AG20443 (cell line): ENCODE measurements at regions not wholly inside any gene's neighbourhood (a gene's known extent, or its start where the extent isn't known, plus 50 kb on each side); places are given as distances from the start of the nearest gene placed in this dataset.
"Not testable (repeated sequence)": the region's sequence is repeated elsewhere in the genome, so short reads cannot be mapped to it uniquely, and the experiment has no call there.

Experiments used
- DNase-seq: peaks from one replicate; pipeline ENCODE4 v3.0.0; 2012; ENCODE audit warnings: low spot score, mixed read lengths

DNA sequence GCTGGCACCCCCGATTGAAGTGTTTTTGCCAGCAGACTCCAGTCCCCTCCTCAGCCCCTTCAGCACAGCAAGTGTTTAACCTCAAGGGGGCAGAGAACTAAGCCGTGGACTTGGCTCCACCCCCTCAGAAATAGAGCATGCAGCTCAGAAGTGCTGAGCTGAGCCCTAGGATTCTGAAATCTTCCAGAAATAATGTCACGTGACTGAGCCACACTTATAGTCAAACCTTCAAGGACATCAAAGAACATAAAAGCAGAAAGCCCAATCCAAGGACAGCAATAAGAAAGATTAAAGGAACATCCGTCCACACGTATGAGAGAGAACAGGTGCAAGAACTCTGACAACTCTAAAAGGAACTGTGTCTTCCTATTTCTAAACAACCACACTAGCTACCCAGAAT, 317.7 kb upstream of the LRFN5 start:
- DNase-seq, result no peak

- no peak for DNase-seq
These were observed 321.4 kb upstream of the LRFN5 start for GRCh38 chr14:41285186-41285748.

- no peak for DNase-seq
These were observed 325.9 kb upstream of the LRFN5 start for GRCh38 chr14:41280745-41281144.

DNA sequence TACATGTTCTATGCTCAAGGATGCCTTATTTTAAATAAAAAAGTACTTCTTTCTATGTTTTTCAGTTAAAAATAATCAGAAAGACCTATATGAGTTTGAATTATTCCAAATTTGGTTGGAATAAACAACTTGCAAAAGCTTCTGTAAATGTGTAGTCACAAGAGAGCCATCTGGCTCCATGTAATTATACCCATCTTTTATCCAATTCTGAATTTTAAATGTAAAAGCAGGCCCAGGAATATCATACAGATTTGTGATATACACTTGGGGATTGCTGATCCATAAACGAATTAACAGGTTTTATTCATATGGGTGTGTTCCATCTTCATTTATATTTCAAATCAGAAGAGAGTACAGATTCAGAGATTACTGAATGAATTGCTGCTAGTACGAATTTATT, 329.2 kb upstream of the LRFN5 start:
- DNase-seq, result no peak

DNA sequence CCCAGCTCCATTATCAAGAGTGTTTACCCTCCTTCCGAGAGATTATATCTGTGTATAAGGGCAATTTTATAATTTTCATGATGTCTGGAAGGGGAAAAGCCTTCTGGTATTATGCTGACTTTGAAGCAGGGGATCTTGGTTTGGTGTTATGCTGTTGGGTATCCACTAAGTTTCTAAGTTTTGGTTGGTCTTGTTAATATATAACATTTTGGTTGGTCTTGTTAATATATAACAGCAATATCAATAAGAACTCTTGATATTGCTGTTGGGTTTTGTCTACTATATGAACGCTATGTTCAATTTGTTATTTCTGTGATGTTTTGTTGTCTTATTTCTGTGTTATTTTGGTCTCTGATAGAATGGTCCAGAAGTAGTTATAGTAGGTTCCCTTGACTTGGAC, 349.2 kb upstream of the LRFN5 start:
- DNase-seq, result no peak

DNA sequence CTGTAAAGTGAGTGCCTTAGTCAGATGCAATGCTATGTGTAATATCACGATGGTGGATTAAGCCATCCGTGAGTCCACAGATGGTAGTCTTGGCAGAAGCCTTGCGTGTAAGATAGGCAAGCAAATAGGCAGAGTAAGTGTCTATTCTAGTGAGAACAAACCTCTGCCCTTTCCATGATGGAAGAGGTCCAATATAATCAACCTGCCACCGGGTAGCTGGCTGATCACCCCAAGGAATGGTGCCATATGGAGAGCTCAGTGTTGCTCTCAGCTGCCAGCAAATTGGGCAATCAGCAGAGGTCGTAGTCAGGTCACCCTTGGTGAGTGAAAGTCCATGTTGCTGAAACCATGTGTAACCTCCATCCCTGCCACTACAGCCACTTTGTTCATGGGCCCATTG, 371.2 kb upstream of the LRFN5 start:
- DNase-seq, result no peak

- DNase-seq, result no peak
These were observed 376.0 kb upstream of the LRFN5 start for GRCh38 chr14:41230683-41231082.

DNA sequence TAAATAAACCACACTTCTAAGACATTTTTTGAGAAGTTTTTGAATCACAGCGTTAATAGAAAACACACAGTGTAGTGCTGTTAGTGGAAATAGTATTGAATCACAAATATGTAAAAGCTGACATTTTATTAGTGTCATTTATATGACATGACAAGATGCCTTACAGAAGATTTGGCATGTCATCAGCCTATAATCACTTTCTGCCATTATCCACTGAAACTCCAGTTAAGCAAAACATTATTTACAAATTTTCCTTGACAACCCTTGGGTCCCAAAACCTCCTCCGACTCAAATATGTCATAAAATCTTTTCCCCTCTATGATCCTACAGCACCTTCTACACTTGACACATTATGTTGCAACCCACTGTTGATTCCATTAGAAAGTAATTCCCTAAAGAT, 376.9 kb upstream of the LRFN5 start:
- no peak for DNase-seq

DNA sequence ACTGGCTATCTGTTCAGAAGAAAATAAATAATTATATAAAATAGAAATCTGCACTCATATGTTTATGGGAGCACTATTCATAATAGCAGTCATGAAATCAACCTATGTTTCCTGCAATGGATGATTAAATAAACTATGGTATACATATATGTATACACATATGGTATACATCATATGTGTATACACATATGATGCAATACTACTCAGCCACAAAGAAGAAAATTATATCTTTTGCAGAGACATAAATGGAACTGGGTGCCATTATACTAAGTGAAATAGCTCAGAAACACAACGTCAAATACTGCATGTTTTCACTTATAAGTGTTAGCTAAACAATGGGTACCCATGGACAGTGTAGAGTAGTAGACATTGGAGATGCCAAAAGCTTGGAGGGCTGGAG, 381.2 kb upstream of the LRFN5 start:
- no peak for DNase-seq

DNA sequence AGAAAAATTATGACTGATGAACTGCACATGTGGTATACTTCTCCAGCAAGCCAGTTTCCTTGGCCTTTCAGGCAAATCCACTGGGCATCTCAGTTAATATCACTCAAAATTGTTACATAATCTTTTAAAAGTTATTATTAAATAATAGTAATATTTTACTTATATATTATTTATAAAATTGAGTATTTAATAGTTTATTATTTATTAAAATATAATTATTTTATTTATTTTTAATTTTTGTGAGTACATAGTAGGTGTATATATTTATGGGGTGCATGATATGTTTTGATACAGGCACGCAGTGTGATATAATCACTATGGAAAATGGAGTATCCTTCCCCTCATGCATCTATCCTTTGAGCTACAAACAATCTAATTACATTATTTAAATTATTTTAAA, 384.1 kb upstream of the LRFN5 start:
- DNase-seq, result no peak

GRCh38 chr14:41214978-41215377, 391.7 kb upstream of the LRFN5 start:
- DNase-seq, result not testable (repeated sequence)

GRCh38 chr14:41201696-41202095, 405.0 kb upstream of the LRFN5 start:
- no peak for DNase-seq

GRCh38 chr14:41187868-41188267, 418.8 kb upstream of the LRFN5 start:
- no peak for DNase-seq

GRCh38 chr14:41171045-41171444, 435.6 kb upstream of the LRFN5 start:
- no peak for DNase-seq

DNA sequence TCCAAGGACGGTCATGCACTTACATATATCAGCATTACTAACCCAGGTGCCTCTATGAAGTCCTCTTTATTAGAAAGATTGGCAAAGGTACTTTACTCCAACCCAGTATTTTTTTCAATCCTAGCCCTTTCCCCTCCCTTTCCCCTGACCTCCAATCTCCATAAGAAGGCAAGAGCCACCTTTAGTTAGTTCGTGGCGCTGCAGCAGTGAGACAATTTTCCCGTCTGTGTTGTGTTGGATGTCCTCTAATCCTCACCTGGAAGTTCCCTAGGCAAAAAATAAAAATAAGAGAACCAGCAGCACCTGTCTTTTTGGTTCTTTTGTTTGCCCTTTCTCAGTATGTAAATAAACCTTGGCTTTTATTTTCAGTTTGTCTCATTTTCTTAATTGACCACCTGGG, 439.6 kb upstream of the LRFN5 start:
- no peak for DNase-seq

DNA sequence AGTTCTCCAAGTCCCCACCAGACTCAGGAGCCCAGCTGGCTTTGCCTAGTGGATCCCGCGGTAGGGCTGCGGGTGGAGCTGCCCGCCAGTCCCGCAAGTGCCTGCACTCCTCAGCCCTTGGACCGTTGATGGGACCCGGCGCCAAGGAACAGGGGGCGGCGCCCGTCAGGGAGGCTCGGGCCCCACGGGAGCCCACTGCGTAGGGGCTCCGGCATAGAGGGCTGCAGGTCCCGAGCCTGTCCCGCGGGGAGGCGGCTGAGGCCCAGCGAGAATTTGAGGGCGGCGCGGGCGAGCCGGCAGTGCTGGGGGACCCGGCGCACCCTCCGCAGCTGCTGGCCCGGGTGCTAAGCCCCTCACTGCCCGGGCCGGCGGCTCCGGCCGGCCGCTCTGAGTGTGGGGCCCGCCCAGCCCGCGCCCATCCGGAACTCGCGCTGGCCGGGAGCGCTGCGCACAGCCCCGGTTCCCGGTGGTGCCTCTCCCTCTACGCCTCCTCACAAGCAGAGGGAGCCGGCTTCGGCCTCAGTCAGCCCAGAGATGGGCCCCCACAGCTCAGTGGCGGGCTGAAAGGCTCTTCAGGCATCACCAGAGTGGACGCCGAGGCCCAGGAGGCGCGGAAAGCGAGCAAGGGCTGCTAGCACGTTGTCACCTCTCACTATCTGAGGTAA, 452.4 kb upstream of the LRFN5 start:
- no peak for DNase-seq

- no peak for DNase-seq
These were observed 460.3 kb upstream of the LRFN5 start for GRCh38 chr14:41146391-41146790.

GRCh38 chr14:41144370-41144769, 462.3 kb upstream of the LRFN5 start:
- DNase-seq, result no peak

- no peak for DNase-seq
These were observed 468.9 kb upstream of the LRFN5 start for GRCh38 chr14:41137741-41138140.

- no peak for DNase-seq
These were observed 476.4 kb upstream of the LRFN5 start for GRCh38 chr14:41130274-41130673.

GRCh38 chr14:41120402-41120801, 486.3 kb upstream of the LRFN5 start:
- no peak for DNase-seq

DNA sequence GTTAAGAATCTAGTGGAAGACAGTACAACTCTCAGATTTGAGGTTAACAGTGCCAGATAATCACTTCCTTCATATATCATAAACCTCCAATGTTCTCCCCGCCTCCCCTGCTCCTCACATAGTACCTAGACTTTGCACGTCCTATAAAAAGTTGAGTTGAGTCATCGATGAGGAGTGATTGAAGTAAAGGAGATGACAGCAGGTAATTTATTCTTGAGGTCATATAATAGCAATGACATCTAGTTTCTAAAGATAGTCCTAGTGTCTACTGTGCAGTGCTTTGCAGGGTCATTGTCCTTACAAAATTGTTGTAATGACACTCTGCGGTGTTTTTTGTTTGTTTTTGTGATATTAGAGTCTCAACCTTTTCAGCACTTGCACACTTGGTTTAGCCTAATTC, 510.5 kb upstream of the LRFN5 start:
- no peak for DNase-seq

- DNase-seq, result no peak
These were observed 519.6 kb upstream of the LRFN5 start for GRCh38 chr14:41087056-41087455.

DNA sequence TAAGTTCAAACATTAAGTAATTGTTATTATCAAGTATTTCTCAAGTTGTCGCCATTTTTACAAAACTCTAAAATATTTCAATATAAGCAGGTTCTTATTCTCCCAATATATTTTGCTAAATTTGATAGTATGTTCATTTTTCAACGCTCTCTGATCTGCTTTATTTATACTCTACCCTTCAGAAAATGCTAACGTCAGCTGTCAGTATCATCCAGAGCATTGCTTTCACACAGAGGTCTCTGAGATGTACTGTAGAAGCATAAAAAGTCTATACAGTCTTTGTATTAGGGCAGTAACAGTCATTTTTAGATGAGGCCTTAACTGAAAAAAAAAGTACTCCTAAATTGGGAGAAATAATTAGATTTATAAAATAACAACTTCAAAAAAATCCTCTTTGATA, 533.1 kb upstream of the LRFN5 start:
- no peak for DNase-seq
